ENCODE measurements at regions not wholly inside any gene's neighbourhood (a gene's known extent, or its start where the extent isn't known, plus 50 kb on each side); places are given as distances from the start of the nearest gene placed in this dataset.

DNA sequence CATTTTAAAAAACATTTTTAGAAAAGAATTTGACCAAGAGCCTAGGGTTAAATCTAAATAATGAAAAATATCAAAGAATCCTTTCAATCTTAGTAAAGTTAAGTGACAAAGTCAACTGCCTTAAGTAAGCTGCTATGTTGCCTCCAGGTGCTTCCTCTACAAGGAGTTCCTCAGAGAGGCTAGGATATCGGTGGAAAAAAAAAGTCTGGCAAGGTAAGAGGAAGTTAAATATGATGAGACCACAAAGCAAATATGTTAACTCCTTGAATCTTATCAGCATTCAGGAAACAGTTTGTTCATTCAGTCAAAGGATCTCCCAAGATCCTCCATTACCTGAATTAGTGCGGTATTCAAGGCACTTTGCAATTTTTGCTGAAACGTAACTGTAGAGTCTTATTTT, 563.5 kb downstream of the PTPRC start:
- WGBS, 2 experiments: 86 to 88% methylated on average over 3 of the region's 3 CpGs
- no peak overlapping the region for H3K27ac ChIP-seq (ENCODE audit: insufficient read depth, low read depth, low read length, poor library complexity, severe bottlenecking)
- H3K9me3 ChIP-seq (ENCODE audit: control insufficient read depth, low read length): no peaks in the 10 kb centered on the region
- H3K4me3 ChIP-seq (ENCODE audit: insufficient read depth, low read depth, low read length): no peak overlapping the region
- no peaks in the 10 kb centered on the region for H3K4me1 ChIP-seq (ENCODE audit: control insufficient read depth, insufficient read depth, low read length)
- no peaks in the 10 kb centered on the region for H3K27me3 ChIP-seq (ENCODE audit: control insufficient read depth, insufficient read depth, low read length, poor library complexity, severe bottlenecking)
- H3K36me3 ChIP-seq (ENCODE audit: control insufficient read depth, insufficient read depth, low read length): no peaks in the 10 kb centered on the region

- H3K27ac ChIP-seq (ENCODE audit: insufficient read depth, low read depth, low read length, poor library complexity, severe bottlenecking): no peak overlapping the region
- H3K36me3 ChIP-seq (ENCODE audit: control insufficient read depth, insufficient read depth, low read length): no peaks in the 10 kb centered on the region
- H3K4me3 ChIP-seq (ENCODE audit: insufficient read depth, low read depth, low read length): no peak overlapping the region
- WGBS, 2 experiments: 94 to 100% methylated on average over 2 to 3 of the region's 3 CpGs
- no peaks in the 10 kb centered on the region for H3K4me1 ChIP-seq (ENCODE audit: control insufficient read depth, insufficient read depth, low read length)
- H3K27me3 ChIP-seq (ENCODE audit: control insufficient read depth, insufficient read depth, low read length, poor library complexity, severe bottlenecking): no peaks in the 10 kb centered on the region
- H3K9me3 ChIP-seq (ENCODE audit: control insufficient read depth, low read length): no peaks in the 10 kb centered on the region
These were observed 565.4 kb downstream of the PTPRC start for GRCh38 chr1:199204231-199204630.

GRCh38 chr1:199205740-199206441, 567.1 kb downstream of the PTPRC start:
- H3K27me3 ChIP-seq (ENCODE audit: control insufficient read depth, insufficient read depth, low read length, poor library complexity, severe bottlenecking): no peaks in the 10 kb centered on the region
- no peaks in the 10 kb centered on the region for H3K4me1 ChIP-seq (ENCODE audit: control insufficient read depth, insufficient read depth, low read length)
- WGBS, 2 experiments: 93% methylated on average over 6 of the region's 6 CpGs
- no peaks in the 10 kb centered on the region for H3K9me3 ChIP-seq (ENCODE audit: control insufficient read depth, low read length)
- H3K27ac ChIP-seq (ENCODE audit: insufficient read depth, low read depth, low read length, poor library complexity, severe bottlenecking): no peak overlapping the region
- no peaks in the 10 kb centered on the region for H3K36me3 ChIP-seq (ENCODE audit: control insufficient read depth, insufficient read depth, low read length)
- H3K4me3 ChIP-seq (ENCODE audit: insufficient read depth, low read depth, low read length): no peak overlapping the region

DNA sequence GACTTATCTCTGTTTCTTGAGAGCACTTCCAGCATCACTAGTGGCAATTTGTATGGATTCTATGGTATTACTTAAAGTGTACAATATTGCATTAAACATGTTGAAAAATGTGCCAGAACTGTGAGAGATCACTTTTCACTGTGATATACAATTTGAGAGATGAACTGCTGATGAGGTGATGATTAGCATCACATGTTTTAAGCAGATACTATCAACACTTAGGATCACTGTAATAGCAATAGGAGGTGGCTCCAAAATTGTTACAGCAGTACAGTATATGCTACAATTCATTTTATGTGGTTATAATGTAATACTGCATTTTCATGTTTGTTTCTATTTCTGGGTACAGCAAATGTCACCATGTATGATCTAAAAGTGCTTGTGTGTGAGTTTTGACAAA, 570.0 kb downstream of the PTPRC start:
- no peak overlapping the region for H3K4me3 ChIP-seq (ENCODE audit: insufficient read depth, low read depth, low read length)
- no peaks in the 10 kb centered on the region for H3K36me3 ChIP-seq (ENCODE audit: control insufficient read depth, insufficient read depth, low read length)
- no peaks in the 10 kb centered on the region for H3K27me3 ChIP-seq (ENCODE audit: control insufficient read depth, insufficient read depth, low read length, poor library complexity, severe bottlenecking)
- H3K27ac ChIP-seq (ENCODE audit: insufficient read depth, low read depth, low read length, poor library complexity, severe bottlenecking): no peak overlapping the region
- H3K9me3 ChIP-seq (ENCODE audit: control insufficient read depth, low read length): no peaks in the 10 kb centered on the region
- no peaks in the 10 kb centered on the region for H3K4me1 ChIP-seq (ENCODE audit: control insufficient read depth, insufficient read depth, low read length)

- Histone ChIP-seq H3K4me3 (ENCODE audit: insufficient read depth, low read depth, low read length) (no peak overlapping the region), H3K27me3 (ENCODE audit: control insufficient read depth, insufficient read depth, low read length, poor library complexity, severe bottlenecking) (no peaks in the 10 kb centered on the region), H3K4me1 (ENCODE audit: control insufficient read depth, insufficient read depth, low read length) (no peaks in the 10 kb centered on the region), H3K9me3 (ENCODE audit: control insufficient read depth, low read length) (no peaks in the 10 kb centered on the region), H3K36me3 (ENCODE audit: control insufficient read depth, insufficient read depth, low read length) (no peaks in the 10 kb centered on the region), H3K27ac (ENCODE audit: insufficient read depth, low read depth, low read length, poor library complexity, severe bottlenecking) (no peak overlapping the region)
- 67 to 79% methylated on average over 2 of the region's 2 CpGs for WGBS, 2 experiments
These were observed 579.2 kb downstream of the PTPRC start for GRCh38 chr1:199218065-199218464.

- Histone ChIP-seq H3K36me3 (ENCODE audit: control insufficient read depth, insufficient read depth, low read length) (no peaks in the 10 kb centered on the region), H3K4me3 (ENCODE audit: insufficient read depth, low read depth, low read length) (no peak overlapping the region), H3K4me1 (ENCODE audit: control insufficient read depth, insufficient read depth, low read length) (no peaks in the 10 kb centered on the region), H3K27me3 (ENCODE audit: control insufficient read depth, insufficient read depth, low read length, poor library complexity, severe bottlenecking) (no peaks in the 10 kb centered on the region), H3K9me3 (ENCODE audit: control insufficient read depth, low read length) (no peaks in the 10 kb centered on the region), H3K27ac (ENCODE audit: insufficient read depth, low read depth, low read length, poor library complexity, severe bottlenecking) (no peak overlapping the region)
- 58 to 62% methylated on average over 2 of the region's 2 CpGs for WGBS, 2 experiments
These were observed 579.7 kb downstream of the PTPRC start for GRCh38 chr1:199218533-199218932.

GRCh38 chr1:199220031-199220430, 581.2 kb downstream of the PTPRC start:
- Histone ChIP-seq H3K9me3 (ENCODE audit: control insufficient read depth, low read length) (no peaks in the 10 kb centered on the region), H3K4me3 (ENCODE audit: insufficient read depth, low read depth, low read length) (no peak overlapping the region), H3K27me3 (ENCODE audit: control insufficient read depth, insufficient read depth, low read length, poor library complexity, severe bottlenecking) (no peaks in the 10 kb centered on the region), H3K27ac (ENCODE audit: insufficient read depth, low read depth, low read length, poor library complexity, severe bottlenecking) (no peak overlapping the region), H3K36me3 (ENCODE audit: control insufficient read depth, insufficient read depth, low read length) (no peaks in the 10 kb centered on the region), H3K4me1 (ENCODE audit: control insufficient read depth, insufficient read depth, low read length) (no peaks in the 10 kb centered on the region)
- 92 to 94% methylated on average over 2 of the region's 2 CpGs for WGBS, 2 experiments

- H3K27me3 ChIP-seq (ENCODE audit: control insufficient read depth, insufficient read depth, low read length, poor library complexity, severe bottlenecking): no peaks in the 10 kb centered on the region
These were observed 582.7 kb downstream of the PTPRC start for GRCh38 chr1:199221371-199222150.

GRCh38 chr1:199223936-199224335, 585.1 kb downstream of the PTPRC start:
- 93 to 100% methylated on average over 2 of the region's 3 CpGs for WGBS, 2 experiments

More at GRCh38 chr1:199221371-199222150, 582.7 kb downstream of the PTPRC start:
- WGBS, 2 experiments: 93 to 94% methylated on average over 4 of the region's 4 CpGs
- Histone ChIP-seq H3K4me1 (ENCODE audit: control insufficient read depth, insufficient read depth, low read length) (peaks cover 4% of the 10 kb centered on the region), H3K9me3 (ENCODE audit: control insufficient read depth, low read length) (no peaks in the 10 kb centered on the region), H3K4me3 (ENCODE audit: insufficient read depth, low read depth, low read length) (no peak overlapping the region), H3K36me3 (ENCODE audit: control insufficient read depth, insufficient read depth, low read length) (no peaks in the 10 kb centered on the region), H3K27ac (ENCODE audit: insufficient read depth, low read depth, low read length, poor library complexity, severe bottlenecking) (no peak overlapping the region)

GRCh38 chr1:199226163-199226562, 587.3 kb downstream of the PTPRC start:
- WGBS, 2 experiments: 89 to 91% methylated on average over 1 to 2 of the region's 2 CpGs
- no peak overlapping the region for H3K27ac ChIP-seq (ENCODE audit: insufficient read depth, low read depth, low read length, poor library complexity, severe bottlenecking)
- H3K36me3 ChIP-seq (ENCODE audit: control insufficient read depth, insufficient read depth, low read length): no peaks in the 10 kb centered on the region
- no peak overlapping the region for H3K4me3 ChIP-seq (ENCODE audit: insufficient read depth, low read depth, low read length)
- no peaks in the 10 kb centered on the region for H3K9me3 ChIP-seq (ENCODE audit: control insufficient read depth, low read length)
- peaks cover 10% of the 10 kb centered on the region for H3K4me1 ChIP-seq (ENCODE audit: control insufficient read depth, insufficient read depth, low read length)
- H3K27me3 ChIP-seq (ENCODE audit: control insufficient read depth, insufficient read depth, low read length, poor library complexity, severe bottlenecking): no peaks in the 10 kb centered on the region

More at GRCh38 chr1:199223936-199224335, 585.1 kb downstream of the PTPRC start:
- no peaks in the 10 kb centered on the region for H3K36me3 ChIP-seq (ENCODE audit: control insufficient read depth, insufficient read depth, low read length)
- peaks cover 10% of the 10 kb centered on the region for H3K4me1 ChIP-seq (ENCODE audit: control insufficient read depth, insufficient read depth, low read length)
- no peak overlapping the region for H3K27ac ChIP-seq (ENCODE audit: insufficient read depth, low read depth, low read length, poor library complexity, severe bottlenecking)
- no peaks in the 10 kb centered on the region for H3K27me3 ChIP-seq (ENCODE audit: control insufficient read depth, insufficient read depth, low read length, poor library complexity, severe bottlenecking)
- H3K4me3 ChIP-seq (ENCODE audit: insufficient read depth, low read depth, low read length): no peak overlapping the region
- no peaks in the 10 kb centered on the region for H3K9me3 ChIP-seq (ENCODE audit: control insufficient read depth, low read length)

All from ectodermal cell (in vitro differentiated cells).